ENCODE measurements at regions not wholly inside any gene's neighbourhood (a gene's known extent, or its start where the extent isn't known, plus 50 kb on each side); places are given as distances from the start of the nearest gene placed in this dataset.
"Not testable (repeated sequence)": the region's sequence is repeated elsewhere in the genome, so short reads cannot be mapped to it uniquely, and the experiment has no call there.

DNA sequence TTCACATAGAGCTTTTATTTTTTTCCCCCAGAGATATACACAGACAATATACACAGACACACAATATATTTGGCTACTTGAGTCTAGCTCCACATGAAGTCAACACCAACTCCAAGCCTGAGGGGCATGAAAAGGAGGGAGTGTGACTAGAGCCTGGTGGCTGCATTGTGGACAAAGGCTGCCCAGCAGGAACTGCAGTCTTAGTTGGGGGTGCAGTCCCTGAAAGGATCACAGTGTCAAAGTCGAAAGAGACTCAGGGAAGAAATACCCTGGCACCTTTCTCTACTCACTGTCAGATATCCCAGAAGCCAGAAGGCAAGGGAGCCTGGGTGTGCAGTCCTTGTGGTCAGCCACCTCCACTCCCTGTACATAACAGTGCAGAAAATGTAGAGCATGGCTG is 231.6 kb upstream of the RPS23 start:
- H3K9ac ChIP-seq (ENCODE audit: low read depth in 1 of 2, low read length in 2 of 2) = no peak overlapping the region
- no peaks in the 10 kb centered on the region for H3K27me3 ChIP-seq (ENCODE audit: control insufficient read depth in 4 of 4, insufficient read depth in 4 of 4, low read length in 3 of 4)
- H3K9me3 ChIP-seq (ENCODE audit: control insufficient read depth in 4 of 4, low read length in 3 of 4) = peaks cover 0 to 3% (median 1%) of the 10 kb centered on the region in 4 donors
- no peak overlapping the region for H3K4me3 ChIP-seq (ENCODE audit: low read depth in 1 of 3, low read length in 3 of 3)
- no peaks in the 10 kb centered on the region for H3K4me1 ChIP-seq (ENCODE audit: control insufficient read depth in 4 of 4, insufficient read depth in 4 of 4, low read length in 3 of 4)
- H3K36me3 ChIP-seq (ENCODE audit: control insufficient read depth in 4 of 4, insufficient read depth in 3 of 4, low read depth in 1 of 4, low read length in 3 of 4) = no peaks in the 10 kb centered on the region
- TF ChIP-seq RXRA (IDR thresholded peaks at IDR 0.05) (no peak), TAF1 (conservative IDR thresholded peaks at IDR 0.05) (no peak), NR2F2 (IDR thresholded peaks at IDR 0.05) (no peak), SP1 (IDR thresholded peaks at IDR 0.05) (no peak)
- TF ChIP-seq, protein P1, sequence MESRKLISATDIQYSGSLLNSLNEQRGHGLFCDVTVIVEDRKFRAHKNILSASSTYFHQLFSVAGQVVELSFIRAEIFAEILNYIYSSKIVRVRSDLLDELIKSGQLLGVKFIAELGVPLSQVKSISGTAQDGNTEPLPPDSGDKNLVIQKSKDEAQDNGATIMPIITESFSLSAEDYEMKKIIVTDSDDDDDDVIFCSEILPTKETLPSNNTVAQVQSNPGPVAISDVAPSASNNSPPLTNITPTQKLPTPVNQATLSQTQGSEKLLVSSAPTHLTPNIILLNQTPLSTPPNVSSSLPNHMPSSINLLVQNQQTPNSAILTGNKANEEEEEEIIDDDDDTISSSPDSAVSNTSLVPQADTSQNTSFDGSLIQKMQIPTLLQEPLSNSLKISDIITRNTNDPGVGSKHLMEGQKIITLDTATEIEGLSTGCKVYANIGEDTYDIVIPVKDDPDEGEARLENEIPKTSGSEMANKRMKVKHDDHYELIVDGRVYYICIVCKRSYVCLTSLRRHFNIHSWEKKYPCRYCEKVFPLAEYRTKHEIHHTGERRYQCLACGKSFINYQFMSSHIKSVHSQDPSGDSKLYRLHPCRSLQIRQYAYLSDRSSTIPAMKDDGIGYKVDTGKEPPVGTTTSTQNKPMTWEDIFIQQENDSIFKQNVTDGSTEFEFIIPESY (IDR thresholded peaks at IDR 0.05) = no peak
- no peak overlapping the region for H3K27ac ChIP-seq (ENCODE audit: low read depth in 1 of 2, low read length in 2 of 2)
- DNase-seq (ENCODE audit: low spot score) = no peak
- 72% methylated on average over 1 of the region's 1 CpG for WGBS

DNA sequence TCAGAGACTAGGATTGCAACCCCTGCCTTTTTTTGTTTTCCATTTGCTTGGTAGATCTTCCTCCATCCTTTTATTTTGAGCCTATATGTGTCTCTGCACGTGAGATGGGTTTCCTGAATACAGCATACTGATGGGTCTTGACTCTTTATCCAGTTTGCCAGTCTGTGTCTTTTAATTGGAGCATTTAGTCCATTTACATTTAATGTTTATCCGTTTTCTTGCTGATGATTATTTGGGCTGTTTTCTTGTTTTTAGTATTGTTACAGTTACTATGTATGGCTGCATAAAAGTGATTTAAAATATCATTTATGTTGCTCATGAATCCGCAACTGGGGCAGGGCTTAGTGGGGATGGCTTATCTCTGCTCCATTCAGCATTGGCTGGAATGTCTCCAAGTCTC is 228.2 kb upstream of the RPS23 start:
- H3K9ac ChIP-seq (ENCODE audit: low read depth in 1 of 2, low read length in 2 of 2); H3K27ac ChIP-seq (ENCODE audit: low read depth in 1 of 2, low read length in 2 of 2); DNase-seq (ENCODE audit: low spot score); H3K4me1 ChIP-seq (ENCODE audit: control insufficient read depth in 4 of 4, insufficient read depth in 4 of 4, low read length in 3 of 4); H3K36me3 ChIP-seq (ENCODE audit: control insufficient read depth in 4 of 4, insufficient read depth in 3 of 4, low read depth in 1 of 4, low read length in 3 of 4); H3K9me3 ChIP-seq (ENCODE audit: control insufficient read depth in 4 of 4, low read length in 3 of 4); H3K4me3 ChIP-seq (ENCODE audit: low read depth in 1 of 3, low read length in 3 of 3); H3K27me3 ChIP-seq (ENCODE audit: control insufficient read depth in 4 of 4, insufficient read depth in 4 of 4, low read length in 3 of 4): not testable (repeated sequence)
- WGBS = 89% methylated on average over 2 of the region's 3 CpGs

DNA sequence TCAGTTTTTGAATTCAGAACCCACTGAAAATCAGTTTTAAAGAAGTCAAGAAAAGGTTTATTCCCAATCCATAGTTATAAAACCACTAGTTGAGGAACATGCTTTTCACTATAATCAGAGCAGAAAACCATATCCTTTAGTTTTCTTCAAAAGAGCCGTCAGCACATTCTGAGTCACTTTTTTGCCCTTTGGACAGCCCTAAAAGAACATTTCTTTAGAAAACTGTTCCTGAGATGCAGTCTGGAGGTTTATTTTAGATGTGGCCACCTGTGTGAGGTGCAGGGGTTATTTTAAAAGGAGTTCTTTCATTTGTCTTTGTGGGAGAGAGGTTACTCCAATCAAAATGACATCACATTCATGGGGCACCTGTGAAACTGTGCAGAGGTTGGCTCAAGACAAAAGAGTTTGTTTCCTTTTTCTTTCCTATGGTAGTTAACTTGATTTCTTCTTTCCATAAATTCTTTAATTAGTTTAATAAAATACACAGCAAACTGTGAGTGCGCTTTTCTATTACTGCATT is 221.6 kb upstream of the RPS23 start:
- no peaks in the 10 kb centered on the region for H3K9me3 ChIP-seq (ENCODE audit: control insufficient read depth in 4 of 4, low read length in 3 of 4)
- no peak overlapping the region for H3K4me3 ChIP-seq (ENCODE audit: low read depth in 1 of 3, low read length in 3 of 3)
- no peaks in the 10 kb centered on the region for H3K4me1 ChIP-seq (ENCODE audit: control insufficient read depth in 4 of 4, insufficient read depth in 4 of 4, low read length in 3 of 4)
- H3K9ac ChIP-seq (ENCODE audit: low read depth in 1 of 2, low read length in 2 of 2) = no peak overlapping the region
- H3K27me3 ChIP-seq (ENCODE audit: control insufficient read depth in 4 of 4, insufficient read depth in 4 of 4, low read length in 3 of 4) = no peaks in the 10 kb centered on the region
- TF ChIP-seq RAD21 (IDR thresholded peaks at IDR 0.05) (no peak), HNF4A (conservative IDR thresholded peaks at IDR 0.05) (no peak)
- TF ChIP-seq, protein P2, sequence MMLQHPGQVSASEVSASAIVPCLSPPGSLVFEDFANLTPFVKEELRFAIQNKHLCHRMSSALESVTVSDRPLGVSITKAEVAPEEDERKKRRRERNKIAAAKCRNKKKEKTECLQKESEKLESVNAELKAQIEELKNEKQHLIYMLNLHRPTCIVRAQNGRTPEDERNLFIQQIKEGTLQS (IDR thresholded peaks at IDR 0.05) = no peak
- TF ChIP-seq, protein P3, sequence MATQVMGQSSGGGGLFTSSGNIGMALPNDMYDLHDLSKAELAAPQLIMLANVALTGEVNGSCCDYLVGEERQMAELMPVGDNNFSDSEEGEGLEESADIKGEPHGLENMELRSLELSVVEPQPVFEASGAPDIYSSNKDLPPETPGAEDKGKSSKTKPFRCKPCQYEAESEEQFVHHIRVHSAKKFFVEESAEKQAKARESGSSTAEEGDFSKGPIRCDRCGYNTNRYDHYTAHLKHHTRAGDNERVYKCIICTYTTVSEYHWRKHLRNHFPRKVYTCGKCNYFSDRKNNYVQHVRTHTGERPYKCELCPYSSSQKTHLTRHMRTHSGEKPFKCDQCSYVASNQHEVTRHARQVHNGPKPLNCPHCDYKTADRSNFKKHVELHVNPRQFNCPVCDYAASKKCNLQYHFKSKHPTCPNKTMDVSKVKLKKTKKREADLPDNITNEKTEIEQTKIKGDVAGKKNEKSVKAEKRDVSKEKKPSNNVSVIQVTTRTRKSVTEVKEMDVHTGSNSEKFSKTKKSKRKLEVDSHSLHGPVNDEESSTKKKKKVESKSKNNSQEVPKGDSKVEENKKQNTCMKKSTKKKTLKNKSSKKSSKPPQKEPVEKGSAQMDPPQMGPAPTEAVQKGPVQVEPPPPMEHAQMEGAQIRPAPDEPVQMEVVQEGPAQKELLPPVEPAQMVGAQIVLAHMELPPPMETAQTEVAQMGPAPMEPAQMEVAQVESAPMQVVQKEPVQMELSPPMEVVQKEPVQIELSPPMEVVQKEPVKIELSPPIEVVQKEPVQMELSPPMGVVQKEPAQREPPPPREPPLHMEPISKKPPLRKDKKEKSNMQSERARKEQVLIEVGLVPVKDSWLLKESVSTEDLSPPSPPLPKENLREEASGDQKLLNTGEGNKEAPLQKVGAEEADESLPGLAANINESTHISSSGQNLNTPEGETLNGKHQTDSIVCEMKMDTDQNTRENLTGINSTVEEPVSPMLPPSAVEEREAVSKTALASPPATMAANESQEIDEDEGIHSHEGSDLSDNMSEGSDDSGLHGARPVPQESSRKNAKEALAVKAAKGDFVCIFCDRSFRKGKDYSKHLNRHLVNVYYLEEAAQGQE (IDR thresholded peaks at IDR 0.05) = no peak
- 85% methylated on average over 2 of the region's 2 CpGs for WGBS
- DNase-seq (ENCODE audit: low spot score) = no peak
- H3K27ac ChIP-seq (ENCODE audit: low read depth in 1 of 2, low read length in 2 of 2) = no peak overlapping the region
- no peaks in the 10 kb centered on the region for H3K36me3 ChIP-seq (ENCODE audit: control insufficient read depth in 4 of 4, insufficient read depth in 3 of 4, low read depth in 1 of 4, low read length in 3 of 4)
